ENCODE measurements at regions not wholly inside any gene's neighbourhood (a gene's known extent, or its start where the extent isn't known, plus 50 kb on each side); places are given as distances from the start of the nearest gene placed in this dataset.

DNA sequence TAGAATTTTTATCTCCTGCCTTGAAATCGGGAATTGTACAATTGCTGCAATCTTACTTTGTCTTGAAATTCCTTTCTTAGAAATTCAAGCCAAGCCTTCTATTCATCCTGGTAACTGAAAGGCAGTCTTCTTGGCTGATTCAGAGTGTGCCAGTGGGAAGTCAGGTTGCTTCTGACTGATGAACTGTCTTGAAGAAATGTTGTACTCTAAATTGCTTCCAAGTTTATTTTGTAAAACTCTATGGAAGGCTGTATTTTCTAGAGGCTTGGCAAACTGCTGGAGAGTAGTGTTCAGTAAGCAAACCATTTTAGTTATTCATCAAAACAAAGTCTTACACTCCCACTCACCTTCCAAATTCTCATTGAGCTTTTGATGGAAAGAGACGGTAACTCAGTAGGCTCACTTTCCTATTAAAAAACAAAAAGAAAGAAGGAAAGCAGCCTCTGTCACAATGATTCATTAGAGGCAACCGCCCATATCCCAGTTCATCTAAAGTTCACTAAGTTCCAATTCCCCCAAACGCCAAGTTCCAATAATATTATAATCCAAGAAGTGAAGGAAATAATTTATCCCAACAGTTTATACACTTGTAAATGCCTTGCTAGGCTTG, 187.9 kb upstream of the MALRD1 start:
- DNase-seq (ENCODE audit: low spot score) (no peak), ATAC-seq (ENCODE audit: insufficient number of reproducible peaks, low FRiP score, low read depth) (no peak)
- no peaks in the 10 kb centered on the region for H3K36me3 ChIP-seq
- H3K4me1 ChIP-seq (ENCODE audit: control insufficient read depth in 1 of 2, low read depth in 2 of 2): no peaks in the 10 kb centered on the region
- no peak overlapping the region for H3K4me3 ChIP-seq
- H3K27me3 ChIP-seq (replicated peaks; ENCODE audit: insufficient read depth): no peaks in the 10 kb centered on the region
- TF ChIP-seq, protein P1, sequence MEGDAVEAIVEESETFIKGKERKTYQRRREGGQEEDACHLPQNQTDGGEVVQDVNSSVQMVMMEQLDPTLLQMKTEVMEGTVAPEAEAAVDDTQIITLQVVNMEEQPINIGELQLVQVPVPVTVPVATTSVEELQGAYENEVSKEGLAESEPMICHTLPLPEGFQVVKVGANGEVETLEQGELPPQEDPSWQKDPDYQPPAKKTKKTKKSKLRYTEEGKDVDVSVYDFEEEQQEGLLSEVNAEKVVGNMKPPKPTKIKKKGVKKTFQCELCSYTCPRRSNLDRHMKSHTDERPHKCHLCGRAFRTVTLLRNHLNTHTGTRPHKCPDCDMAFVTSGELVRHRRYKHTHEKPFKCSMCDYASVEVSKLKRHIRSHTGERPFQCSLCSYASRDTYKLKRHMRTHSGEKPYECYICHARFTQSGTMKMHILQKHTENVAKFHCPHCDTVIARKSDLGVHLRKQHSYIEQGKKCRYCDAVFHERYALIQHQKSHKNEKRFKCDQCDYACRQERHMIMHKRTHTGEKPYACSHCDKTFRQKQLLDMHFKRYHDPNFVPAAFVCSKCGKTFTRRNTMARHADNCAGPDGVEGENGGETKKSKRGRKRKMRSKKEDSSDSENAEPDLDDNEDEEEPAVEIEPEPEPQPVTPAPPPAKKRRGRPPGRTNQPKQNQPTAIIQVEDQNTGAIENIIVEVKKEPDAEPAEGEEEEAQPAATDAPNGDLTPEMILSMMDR (IDR thresholded peaks at IDR 0.05): no peak
- H3K9me3 ChIP-seq: no peaks in the 10 kb centered on the region
- H3K27ac ChIP-seq: no peak overlapping the region

DNA sequence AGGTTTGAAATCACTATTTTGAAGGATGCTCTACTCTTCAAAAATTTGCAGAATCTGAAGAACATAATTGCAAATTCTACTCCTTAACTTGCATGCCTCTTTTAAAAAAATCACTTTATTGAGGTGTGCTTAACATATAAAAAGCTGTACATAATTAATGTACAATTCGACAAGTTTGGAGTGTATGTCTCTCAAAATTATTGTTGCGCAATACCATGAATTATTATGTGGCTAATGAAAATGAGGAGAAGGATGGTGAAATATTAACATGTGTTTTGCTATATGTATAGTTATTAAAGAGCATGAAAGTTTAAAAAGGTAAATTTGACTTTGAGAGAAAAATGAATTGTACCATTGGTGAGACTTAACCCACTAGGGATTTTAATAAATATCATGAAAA, 187.2 kb upstream of the MALRD1 start:
- Histone ChIP-seq H3K36me3 (no peaks in the 10 kb centered on the region), H3K4me1 (ENCODE audit: control insufficient read depth in 1 of 2, low read depth in 2 of 2) (no peaks in the 10 kb centered on the region), H3K27ac (no peak overlapping the region), H3K9me3 (no peaks in the 10 kb centered on the region), H3K4me3 (no peak overlapping the region), H3K27me3 (replicated peaks; ENCODE audit: insufficient read depth) (no peaks in the 10 kb centered on the region)
- no peak for ATAC-seq (ENCODE audit: insufficient number of reproducible peaks, low FRiP score, low read depth)
- no peak for DNase-seq (ENCODE audit: low spot score)
- TF ChIP-seq, protein P1 (IDR thresholded peaks at IDR 0.05): no peak

DNA sequence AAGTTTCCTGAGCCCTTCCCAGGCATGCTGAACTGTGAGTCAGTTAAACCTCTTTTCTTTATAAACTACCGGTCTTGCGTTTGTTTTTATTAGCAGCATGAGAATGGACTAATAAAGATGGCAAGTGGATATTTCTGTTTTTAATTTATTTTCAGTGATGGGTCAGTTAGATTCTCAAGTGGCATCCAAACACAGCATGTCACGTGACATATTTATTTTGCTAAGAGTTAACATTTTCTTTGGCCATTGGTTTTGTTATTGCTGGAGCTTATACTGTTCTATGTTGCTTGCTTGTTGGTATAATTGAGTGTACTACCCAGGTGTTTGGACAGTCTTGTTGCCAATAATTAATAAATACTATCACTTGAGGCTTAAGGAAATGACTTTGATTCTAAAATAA, 181.7 kb upstream of the MALRD1 start:
- ATAC-seq (ENCODE audit: insufficient number of reproducible peaks, low FRiP score, low read depth) (no peak), DNase-seq (ENCODE audit: low spot score) (no peak)
- Histone ChIP-seq H3K36me3 (no peaks in the 10 kb centered on the region), H3K4me1 (ENCODE audit: control insufficient read depth in 1 of 2, low read depth in 2 of 2) (no peaks in the 10 kb centered on the region), H3K9me3 (no peaks in the 10 kb centered on the region), H3K4me3 (no peak overlapping the region), H3K27ac (no peak overlapping the region), H3K27me3 (replicated peaks; ENCODE audit: insufficient read depth) (no peaks in the 10 kb centered on the region)
- TF ChIP-seq, protein P1 (IDR thresholded peaks at IDR 0.05): no peak

DNA sequence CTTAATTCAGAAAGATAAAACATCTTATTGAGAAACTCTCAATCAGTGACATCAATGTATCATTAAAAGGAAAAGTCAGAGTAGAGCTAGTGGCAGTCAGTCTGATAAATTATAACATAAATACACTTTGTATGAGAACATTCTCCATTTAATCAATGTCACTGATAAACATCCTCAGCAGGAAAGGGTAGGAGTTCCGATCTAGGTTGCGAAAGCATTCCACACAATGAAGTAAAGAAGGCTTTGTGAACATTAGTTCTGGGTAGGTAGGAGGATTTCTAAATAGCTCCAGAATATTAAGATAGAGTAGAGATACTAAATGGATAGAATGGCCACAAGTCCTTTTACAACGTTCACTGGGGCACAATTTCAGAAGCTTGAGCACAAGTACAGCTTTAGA, 179.7 kb upstream of the MALRD1 start:
- Histone ChIP-seq H3K9me3 (no peaks in the 10 kb centered on the region), H3K27me3 (replicated peaks; ENCODE audit: insufficient read depth) (no peaks in the 10 kb centered on the region), H3K4me1 (ENCODE audit: control insufficient read depth in 1 of 2, low read depth in 2 of 2) (no peaks in the 10 kb centered on the region), H3K27ac (no peak overlapping the region), H3K36me3 (no peaks in the 10 kb centered on the region), H3K4me3 (no peak overlapping the region)
- DNase-seq (ENCODE audit: low spot score): no peak
- TF ChIP-seq, protein P1 (IDR thresholded peaks at IDR 0.05): no peak
- ATAC-seq (ENCODE audit: insufficient number of reproducible peaks, low FRiP score, low read depth): no peak

DNA sequence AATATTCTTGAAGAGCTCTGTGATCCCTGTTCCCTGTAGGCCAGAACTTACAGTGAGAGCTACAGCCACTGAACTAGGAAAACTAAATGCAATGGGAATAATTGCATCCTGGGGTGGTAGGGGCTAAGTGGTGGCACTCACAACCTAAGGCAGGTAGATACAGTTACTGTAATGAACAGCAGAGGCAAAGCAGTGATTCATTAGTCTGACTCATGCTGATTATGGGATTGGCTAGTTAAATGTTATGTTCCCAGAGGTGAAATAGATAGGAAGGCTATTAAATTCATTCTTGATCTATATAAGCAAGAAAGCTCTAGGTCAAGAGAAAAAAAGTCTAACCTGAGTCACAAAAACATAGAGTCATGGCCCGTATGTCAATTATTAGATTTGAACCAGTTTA, 173.1 kb upstream of the MALRD1 start:
- Histone ChIP-seq H3K27ac (no peak overlapping the region), H3K27me3 (replicated peaks; ENCODE audit: insufficient read depth) (no peaks in the 10 kb centered on the region), H3K9me3 (no peaks in the 10 kb centered on the region), H3K4me1 (ENCODE audit: control insufficient read depth in 1 of 2, low read depth in 2 of 2) (no peaks in the 10 kb centered on the region), H3K4me3 (no peak overlapping the region), H3K36me3 (no peaks in the 10 kb centered on the region)
- TF ChIP-seq, protein P1 (IDR thresholded peaks at IDR 0.05): no peak
- ATAC-seq (ENCODE audit: insufficient number of reproducible peaks, low FRiP score, low read depth): no peak
- no peak for DNase-seq (ENCODE audit: low spot score)

Data from thoracic aorta (tissue), 2 donors.